Astrocyte (in vitro differentiated cells and primary cell): ENCODE measurements at regions not wholly inside any gene's neighbourhood (a gene's known extent, or its start where the extent isn't known, plus 50 kb on each side); places are given as distances from the start of the nearest gene placed in this dataset.

Experiments
- EZH2 ChIP-seq: IDR thresholded peaks from 2 replicates; pipeline ENCODE4 v1.6.1; 2012; ENCODE audit warnings: mild to moderate bottlenecking, low read length, inconsistent platforms; ENCODE audit not compliant: insufficient read depth
- TF ChIP-seq, protein P1 (sequence below): IDR thresholded peaks from 2 replicates; pipeline ENCODE4 v1.5.1; 2011; ENCODE audit warnings: low read depth, mild to moderate bottlenecking, inconsistent platforms, low read length, moderate library complexity; ENCODE audit not compliant: insufficient read depth

DNA sequence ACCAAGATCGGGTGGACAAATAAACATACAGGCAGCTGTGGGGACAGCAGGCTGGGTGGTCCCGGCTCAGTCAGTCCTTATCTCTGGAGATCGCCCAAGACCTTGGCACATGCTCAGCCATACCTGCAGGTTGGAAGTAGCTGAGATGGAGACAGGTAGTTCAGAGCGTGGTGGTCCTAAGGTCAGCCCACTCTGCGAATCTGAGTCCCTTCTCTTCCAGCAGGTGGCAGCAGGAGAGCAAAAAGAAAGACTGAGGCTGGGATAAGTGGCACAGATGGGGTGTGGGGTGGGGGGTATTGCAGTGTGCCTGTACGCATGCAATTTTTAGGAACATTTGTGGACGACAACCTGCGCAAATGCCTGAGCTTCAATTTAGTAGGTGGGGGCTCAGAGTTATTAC lies 104.9 kb downstream of the TENT5C start:
- TF ChIP-seq, protein P1, sequence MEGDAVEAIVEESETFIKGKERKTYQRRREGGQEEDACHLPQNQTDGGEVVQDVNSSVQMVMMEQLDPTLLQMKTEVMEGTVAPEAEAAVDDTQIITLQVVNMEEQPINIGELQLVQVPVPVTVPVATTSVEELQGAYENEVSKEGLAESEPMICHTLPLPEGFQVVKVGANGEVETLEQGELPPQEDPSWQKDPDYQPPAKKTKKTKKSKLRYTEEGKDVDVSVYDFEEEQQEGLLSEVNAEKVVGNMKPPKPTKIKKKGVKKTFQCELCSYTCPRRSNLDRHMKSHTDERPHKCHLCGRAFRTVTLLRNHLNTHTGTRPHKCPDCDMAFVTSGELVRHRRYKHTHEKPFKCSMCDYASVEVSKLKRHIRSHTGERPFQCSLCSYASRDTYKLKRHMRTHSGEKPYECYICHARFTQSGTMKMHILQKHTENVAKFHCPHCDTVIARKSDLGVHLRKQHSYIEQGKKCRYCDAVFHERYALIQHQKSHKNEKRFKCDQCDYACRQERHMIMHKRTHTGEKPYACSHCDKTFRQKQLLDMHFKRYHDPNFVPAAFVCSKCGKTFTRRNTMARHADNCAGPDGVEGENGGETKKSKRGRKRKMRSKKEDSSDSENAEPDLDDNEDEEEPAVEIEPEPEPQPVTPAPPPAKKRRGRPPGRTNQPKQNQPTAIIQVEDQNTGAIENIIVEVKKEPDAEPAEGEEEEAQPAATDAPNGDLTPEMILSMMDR = peak; percentile 12
- no peak for TF ChIP-seq EZH2
